IPS DF 4.7 (cell line): ENCODE measurements at regions not wholly inside any gene's neighbourhood (a gene's known extent, or its start where the extent isn't known, plus 50 kb on each side); places are given as distances from the start of the nearest gene placed in this dataset.
A peak's percentile ranks its signal among the peaks of the same experiment; 100 is the strongest.
"Not testable (repeated sequence)": the region's sequence is repeated elsewhere in the genome, so short reads cannot be mapped to it uniquely, and the experiment has no call there.

Experiments used
- DNase-seq: peaks from one replicate; pipeline ENCODE4 v3.0.0-alpha.2; 2013; ENCODE audit warnings: low spot score; ENCODE audit errors: extremely low read depth

DNA sequence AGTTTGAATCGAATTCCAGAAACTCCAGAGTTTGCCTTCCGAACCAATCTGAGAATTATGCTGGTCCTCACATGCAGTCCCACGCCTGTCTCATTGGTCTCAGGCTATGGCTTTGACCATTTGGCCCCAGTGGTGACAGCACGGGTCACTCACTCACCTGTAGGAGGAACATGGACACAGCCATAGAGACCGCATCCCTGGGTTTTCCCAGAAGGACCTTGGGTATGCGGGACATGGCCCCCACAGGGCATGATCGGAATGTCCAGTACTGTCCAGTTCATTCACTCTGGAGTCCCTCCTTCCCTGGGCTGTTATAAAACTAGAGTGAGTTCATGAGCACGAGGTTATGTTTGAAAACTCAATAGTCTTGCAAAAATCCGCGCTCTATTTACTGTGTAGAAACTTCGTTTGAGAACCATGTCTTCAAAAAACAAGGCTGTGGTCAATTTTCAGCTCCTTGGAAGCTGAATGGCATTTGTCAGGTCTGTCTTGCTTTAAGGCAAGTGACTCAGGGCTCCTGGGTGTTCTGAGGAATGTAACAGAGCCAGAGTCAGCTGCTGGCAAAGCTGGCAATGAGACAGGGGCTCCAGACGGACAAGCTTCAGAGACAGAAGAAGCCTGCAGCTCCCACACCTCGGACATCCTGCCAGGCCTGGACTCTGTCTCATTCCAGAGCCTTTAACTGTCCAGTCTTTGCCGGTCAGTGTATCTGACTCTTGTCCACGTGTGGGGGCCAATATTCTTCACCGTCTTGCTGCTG is 86.7 kb upstream of the TMEM18 start:
- DNase-seq, result no peak

DNA sequence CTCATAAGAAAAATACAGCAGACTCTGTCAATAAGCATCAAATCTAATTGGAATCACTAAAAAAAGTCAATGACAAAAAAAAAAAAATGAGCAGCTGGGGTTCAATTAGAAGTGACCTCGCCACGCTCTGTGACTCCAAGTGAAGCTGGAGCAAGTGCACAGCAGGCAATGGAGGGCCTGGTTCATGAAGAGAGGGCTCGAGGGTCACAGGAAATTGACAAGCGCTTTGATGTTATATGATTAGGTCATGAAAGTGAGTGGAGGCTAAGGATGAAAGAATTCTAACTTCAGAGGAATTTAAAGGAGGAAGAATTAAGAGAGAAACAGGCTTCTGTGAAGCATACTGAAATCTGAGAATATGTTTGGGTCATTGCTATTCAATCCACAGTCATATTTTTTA is 85.4 kb upstream of the TMEM18 start:
- no peak for DNase-seq

DNA sequence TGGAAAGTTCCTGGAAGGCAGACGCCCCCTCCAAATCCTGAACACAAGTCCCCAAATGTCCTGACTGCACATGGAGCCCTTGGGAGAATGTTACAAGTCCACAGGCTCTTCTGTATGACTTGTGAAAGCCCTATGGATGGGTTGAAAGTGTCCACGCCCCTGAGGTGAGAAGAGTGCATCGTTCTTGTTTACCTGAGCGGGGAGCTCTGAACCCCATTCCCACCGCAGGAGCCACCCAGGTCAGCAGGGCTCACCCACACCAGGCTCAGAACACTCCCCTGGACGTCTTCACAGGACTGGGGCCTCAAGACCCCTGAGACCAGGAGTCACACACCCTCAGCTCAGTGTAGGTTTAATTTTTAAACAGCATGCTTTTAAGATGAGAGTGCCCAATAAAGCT is 84.2 kb upstream of the TMEM18 start:
- DNase-seq, result no peak

DNA sequence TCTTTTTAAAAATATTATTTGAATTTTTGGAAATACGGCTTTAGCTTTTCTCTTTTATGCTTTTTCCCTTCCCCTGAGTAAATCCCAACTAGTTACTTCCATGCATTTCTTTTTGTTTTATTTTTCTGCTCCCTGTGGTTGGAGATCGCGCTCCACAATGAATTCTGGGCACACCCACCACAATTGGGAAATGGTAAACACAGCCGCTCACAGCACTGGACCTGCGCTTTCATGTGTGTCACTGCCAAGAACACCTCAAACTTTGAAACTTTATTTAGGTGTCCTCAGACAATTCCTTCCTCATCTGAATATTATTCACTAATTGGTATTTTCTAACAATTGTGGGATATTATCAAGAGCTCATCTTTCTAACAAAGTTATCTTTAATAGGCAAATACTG is 82.8 kb upstream of the TMEM18 start:
- DNase-seq, result no peak

DNA sequence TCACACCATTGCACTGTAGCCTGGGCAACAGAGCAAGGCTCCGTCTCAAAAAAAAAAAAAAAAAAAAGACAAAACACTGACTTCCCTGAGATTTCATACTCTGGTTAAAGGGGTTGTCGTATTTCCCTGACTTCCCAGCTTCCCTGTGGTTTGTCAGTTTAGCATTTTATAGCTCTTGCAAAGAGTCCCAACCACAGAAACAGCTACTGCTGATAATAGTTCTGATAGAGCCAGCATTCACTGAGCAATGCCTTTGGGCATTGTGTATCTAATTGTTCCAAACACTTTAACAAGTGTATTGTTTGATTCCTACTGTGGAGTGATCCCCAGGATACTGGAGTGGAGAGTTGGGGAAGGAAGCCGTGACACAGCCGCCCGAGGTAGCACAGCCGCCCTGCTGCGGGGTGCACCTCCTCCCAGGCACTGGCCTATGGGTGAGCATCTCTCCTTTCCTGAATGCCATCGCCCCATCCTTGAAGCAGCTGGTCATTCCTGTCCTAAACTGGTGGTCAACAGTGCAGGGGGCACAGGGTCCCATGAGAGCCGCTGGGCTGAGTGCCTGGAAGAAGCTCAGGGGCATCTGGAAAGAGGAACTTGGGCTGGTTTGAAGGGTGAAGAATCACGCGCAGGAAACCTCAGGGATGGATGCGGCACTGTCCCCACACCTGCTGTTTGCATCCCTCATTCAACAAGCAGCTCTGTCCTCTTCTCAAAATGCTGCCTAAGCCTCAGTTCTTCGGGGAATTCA is 81.0 kb upstream of the TMEM18 start:
- DNase-seq, result no peak

DNA sequence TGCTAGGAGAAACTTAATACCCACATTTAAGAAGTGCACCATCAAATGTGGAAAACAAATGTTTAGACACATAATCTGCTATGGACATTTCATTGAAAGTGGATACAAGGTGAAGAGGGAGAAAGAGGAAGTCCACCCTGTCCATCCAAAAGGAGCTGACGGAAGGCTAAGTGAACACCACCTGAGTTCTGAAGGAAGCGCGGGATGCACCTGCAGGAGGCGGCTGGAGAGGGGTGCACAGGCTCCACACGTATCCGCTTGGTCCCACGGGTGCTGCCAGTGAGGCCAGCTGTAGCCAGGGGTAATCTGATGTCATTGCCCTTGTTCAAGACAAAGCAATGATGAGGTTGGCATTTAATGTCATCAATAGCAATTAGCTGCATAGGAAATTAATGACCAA is 75.9 kb upstream of the TMEM18 start:
- DNase-seq, result no peak

DNA sequence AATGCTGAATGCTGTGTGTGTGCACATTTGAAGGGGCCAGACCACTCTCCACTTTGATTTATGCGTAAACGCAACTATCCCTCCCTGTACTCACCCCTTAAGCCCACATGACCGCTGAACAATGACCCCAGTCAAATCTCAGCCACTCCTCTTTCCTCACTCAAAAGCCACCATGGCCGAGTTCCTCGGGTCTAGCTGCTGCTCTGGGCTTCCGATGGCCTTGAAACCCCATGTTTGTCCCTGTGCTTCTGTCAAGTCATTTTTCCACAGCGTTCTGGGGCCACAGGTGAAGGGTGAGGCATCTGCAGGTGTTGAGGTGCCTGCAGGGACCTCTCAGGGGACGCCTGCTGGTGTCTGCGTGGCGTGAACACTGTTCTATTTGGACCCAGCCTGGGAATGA is 74.3 kb upstream of the TMEM18 start:
- no peak for DNase-seq

DNA sequence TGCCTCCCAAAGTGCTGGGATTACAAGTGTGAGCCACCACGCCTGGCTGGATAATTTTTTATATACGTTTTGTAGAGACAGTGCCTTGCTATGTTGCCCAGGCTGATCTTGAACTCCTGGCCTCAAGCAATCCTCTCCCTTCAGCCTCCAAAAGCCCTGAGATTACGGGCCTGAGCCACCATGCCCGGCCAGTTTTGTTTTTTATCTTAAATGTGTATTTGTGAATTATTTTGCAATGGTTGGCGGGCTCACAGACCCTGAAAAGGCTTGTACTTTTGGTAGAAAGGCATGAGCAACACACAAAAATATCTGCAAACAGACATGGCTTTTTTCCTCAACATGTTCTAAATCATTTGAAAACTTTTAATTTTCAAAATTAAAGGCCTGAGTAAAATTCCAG is 73.4 kb upstream of the TMEM18 start:
- no peak for DNase-seq

DNA sequence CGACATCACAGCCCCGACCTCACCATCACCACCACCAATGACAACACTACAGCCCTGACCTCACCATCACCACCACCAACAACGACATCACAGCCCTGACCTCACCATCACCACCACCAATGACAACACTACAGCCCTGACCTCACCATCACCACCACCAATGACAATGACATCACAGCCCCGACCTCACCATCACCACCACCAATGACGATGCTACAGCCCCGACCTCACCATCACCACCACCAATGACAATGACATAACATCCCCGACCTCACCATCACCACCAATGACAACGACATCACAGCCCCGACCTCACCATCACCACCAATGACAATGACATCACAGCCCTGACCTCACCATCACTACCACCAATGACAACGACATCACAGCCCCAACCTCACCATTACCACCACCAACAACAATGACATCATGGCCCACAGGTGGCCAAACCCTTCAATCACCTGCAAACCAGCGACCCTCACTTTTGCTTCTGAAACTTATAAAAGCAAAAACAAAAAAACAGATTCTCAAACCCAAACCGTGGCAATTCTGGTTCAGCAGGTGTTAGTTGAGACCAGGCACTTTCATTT is 70.7 kb upstream of the TMEM18 start:
- no peak for DNase-seq

DNA sequence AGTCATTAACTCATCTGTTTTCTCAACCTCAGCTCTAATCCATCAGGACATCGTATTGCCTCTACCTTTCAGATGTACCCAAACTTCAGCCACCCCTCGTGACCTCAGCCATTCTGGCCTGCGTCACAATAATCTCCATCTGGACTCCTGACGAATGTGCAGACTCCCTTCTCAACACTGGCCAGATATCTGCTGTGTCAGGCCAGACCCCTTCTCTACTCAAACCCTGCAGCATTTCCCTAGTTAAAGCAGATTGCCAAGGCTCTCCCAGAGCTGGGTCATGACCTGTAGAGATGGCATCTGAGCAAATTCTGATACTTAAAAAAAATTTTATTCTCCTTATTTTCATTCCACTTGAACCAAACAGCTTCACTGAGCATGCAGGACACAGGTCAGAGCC is 69.5 kb upstream of the TMEM18 start:
- DNase-seq, result no peak

DNA sequence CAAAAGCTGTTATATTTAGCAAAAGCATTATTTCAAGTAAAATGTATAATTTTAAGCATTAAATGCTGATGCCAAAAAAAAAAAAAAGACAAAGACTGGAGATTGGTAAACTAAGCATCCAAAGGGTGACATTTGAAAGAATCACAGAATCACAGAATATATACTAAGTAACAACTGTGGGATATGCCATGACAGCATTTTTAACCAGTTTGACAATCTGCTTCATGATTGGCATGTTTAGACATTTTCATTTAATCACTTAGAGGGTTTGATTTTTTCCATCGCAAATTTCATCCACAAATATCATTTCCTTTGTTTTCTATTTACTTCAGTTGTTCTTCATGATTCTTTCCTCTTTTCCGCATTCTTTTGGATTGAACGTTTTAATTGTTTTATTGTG is 66.9 kb upstream of the TMEM18 start:
- DNase-seq, result no peak

DNA sequence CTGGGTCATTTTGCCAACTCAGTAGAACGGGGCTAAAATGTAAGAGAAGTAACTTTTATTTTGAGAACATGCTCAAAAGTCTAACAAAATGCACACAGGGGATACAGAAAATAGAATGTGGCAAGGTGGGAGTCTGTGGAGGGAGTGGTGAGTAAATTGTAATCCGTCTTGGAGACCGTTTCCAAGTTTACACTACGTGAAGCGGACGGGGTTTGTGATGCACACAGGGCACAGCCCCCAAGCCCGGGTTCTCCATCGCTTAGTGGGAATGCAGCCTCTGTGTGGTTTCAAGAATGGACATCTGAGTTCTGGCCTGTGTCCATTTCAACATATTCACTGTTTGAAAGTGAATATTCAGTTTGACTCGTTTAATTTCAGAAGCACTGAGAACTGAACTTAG is 65.0 kb upstream of the TMEM18 start:
- DNase-seq, result no peak

DNA sequence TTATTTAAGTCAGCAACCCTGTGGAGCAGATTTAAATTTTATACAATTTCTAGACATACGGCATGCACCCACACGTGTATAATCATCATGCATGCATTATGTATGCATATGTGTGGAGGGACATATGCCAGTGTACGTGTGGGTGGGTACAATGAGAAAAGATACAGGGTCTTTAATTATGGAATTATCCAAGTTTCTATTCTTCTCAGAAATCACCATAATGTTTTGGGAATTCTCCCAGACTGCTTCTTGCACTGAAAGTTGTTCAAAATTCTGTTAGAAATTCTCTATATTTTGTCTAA is 63.9 kb upstream of the TMEM18 start:
- no peak for DNase-seq

DNA sequence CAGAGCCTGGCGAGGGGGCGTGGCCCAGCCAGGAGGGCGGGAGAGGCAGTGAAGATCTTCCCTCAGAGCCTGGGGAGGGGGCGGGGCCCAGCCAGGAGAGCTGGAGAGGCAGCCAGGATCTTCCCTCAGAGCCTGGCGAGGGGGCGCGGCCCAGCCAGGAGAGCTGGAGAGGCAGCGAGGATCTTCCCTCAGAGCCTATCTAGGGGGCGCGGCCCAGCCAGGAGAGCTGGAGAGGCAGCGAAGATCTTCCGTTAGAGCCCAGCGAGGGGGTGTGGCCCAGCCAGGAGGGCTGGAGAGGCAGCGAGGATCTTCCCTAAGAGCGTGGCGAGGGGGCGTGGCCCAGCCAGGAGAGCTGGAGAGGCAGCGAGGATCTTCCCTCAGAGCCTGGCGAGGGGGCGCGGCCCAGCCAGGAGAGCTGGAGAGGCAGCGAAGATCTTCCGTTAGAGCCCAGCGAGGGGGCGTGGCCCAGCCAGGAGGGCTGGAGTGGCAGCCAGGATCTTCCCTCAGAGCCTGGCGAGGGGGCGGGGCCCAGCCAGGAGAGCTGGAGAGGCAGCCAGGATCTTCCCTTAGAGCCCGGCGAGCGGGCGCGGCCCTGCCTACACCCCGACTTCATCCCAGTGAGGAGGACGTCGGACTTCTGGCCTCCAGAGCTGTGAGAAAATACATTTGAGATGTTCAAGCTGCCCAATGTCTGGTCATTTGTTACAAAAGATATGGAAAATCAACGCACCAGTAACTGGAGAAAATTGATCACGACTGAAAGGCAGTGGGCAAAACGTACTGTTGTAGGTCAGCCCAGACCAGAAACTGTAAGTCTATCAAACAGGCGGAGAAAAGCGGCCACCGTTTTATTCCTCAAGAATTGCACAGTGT is 63.4 kb upstream of the TMEM18 start:
- DNase-seq, result peak; percentile 80

DNA sequence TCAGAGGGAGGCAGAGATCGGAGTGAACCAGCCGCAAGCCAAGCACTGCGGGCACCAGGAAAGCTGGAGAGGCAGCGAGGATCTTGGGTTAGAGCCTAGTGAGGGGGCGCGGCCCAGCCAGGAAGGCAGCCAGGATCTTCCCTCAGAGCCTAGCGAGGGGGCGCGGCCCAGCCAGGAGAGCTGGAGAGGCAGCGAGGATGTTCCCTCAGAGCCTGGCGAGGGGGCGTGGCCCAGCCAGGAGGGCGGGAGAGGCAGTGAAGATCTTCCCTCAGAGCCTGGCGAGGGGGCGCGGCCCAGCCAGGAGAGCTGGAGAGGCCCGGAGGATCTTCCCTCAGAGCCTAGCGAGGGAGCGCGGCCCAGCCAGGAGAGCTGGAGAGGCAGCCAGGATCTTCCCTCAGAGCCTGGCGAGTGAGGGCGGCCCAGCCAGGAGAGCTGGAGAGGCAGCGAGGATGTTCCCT is 62.7 kb upstream of the TMEM18 start:
- DNase-seq, result not testable (repeated sequence)

DNA sequence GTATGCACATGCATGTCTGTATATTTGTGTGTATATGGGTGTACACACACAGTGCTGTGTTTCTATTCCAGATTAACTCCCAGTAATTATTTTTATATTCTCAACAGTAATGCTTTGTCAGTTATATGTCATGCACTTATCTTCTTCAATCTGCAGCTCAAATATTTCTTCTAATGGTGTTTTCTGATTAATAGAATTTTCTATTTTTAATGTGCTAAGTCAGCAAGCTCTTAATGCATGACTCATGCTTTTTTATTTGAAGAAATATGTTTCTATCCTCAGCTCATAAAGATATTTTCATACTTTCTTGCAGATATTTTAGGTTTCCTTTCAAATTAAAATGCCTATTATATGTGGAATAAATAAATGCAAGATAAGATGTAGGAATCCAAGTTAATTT is 59.7 kb upstream of the TMEM18 start:
- DNase-seq, result no peak

DNA sequence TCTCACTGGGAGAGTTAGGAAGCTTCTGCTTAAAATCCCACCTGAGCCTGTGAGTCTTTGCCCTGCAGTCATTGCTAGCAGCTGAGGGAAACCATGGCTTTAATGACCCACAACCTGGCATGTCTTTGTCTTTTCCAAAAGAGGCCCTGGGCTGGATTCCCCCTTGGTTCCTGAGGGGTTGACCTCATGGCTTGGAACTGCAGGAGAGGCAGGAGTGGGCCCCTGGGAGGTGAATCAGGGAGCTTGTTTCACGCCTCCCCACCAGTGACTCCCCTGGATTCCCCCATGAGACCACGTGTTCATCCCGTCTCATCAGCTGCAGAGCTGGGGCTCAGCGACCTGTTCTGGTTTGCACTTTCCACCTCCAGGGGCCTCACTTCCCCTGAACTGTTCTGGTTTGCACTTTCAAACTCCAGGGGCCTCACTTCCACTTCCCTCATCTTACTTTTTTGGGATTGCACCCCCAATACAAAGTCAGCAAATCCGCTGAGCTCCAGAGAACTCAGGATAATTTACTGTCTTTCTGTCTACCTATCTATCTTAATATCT is 58.5 kb upstream of the TMEM18 start:
- DNase-seq, result no peak

DNA sequence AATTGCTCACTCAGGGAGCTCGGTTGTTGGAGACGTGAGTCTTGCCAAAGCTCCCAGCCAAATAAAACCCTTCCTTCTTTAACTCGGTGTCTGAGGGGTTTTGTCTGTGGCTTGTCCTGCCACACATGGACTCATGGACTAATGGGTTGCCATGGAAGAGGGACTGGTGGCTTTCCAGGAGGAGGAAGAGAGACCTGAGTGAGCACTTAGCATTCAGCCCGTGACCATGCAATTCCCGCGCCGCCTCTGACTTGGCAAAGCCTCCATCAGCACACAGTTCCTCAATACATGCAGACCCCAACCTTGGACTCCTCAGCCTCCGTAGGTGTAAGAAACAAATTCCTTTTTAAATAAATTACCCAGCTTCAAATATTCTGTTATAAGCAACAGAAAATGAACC is 57.3 kb upstream of the TMEM18 start:
- no peak for DNase-seq

DNA sequence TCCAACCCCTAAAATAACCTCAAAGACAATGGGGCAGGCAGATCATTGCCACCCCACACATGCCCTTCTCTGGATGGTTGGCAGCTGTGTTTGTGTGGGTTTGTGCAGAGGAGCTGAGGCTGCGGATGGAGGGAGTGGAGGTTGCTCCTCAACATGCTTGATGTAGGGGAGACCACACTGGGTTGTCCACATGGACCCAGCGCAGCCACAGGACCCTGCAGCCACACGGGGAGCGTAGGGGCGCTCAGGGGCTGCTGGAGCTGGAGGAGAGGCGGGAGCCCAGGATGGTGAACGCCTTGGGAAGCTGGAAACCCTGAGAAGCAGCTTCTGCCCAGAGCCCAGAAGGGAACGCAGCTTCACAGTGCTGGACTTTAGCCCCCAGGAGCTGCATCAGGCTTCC is 56.3 kb upstream of the TMEM18 start:
- DNase-seq, result no peak

DNA sequence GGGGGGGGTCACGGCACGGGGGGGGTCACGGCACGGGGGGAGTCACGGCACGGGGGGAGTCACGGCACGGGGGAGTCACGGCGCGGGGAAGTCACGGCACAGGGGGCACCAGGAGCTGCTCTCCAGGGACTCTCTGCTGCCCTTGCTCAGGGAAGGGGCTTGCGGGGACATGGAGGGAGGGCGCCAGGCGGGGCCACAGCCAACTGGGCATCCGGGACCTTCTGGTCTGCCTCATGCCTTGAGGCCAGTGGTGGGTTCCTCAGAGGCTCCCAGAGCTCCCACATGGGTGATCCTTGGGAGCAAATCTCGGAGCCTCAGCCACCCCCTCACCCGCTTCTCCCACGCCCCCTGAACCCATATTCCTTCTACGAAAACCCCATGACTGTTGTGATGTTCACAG is 55.8 kb upstream of the TMEM18 start:
- DNase-seq, result no peak

DNA sequence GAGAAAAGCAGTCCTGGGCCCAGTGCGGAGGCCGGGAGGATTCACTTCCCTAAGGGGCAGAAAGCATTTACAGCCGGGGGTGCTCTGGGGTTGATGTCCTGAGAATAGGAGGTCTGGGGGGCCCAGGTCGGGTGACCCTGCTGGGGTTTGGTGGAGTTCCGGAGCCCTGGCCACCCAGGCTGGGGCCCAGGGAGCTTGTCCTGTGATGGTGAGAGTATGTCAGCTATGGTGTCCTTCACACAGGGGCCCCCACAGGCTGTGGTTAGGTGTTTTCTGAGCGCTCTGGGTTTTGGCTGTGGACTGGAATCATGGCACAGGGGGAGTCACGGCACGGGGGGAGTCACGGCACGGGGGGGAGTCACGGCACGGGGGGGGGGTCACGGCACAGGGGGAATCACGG is 54.5 kb upstream of the TMEM18 start:
- no peak for DNase-seq
